ENCODE measurements at regions not wholly inside any gene's neighbourhood (a gene's known extent, or its start where the extent isn't known, plus 50 kb on each side); places are given as distances from the start of the nearest gene placed in this dataset.
A peak's percentile ranks its signal among the peaks of the same experiment; 100 is the strongest.

GRCh38 chr9:687994-688393, 153.5 kb upstream of the DMRT1 start:
- ATAC-seq: no peak
- DNase-seq (ENCODE audit: low spot score): no peak

- no peak for ATAC-seq
- no peak for DNase-seq (ENCODE audit: low spot score)
These were observed 150.9 kb upstream of the DMRT1 start for GRCh38 chr9:690517-691111.

GRCh38 chr9:691825-692400, 149.6 kb upstream of the DMRT1 start:
- ATAC-seq: no peak
- no peak for DNase-seq (ENCODE audit: low spot score)

GRCh38 chr9:692636-693129, 148.8 kb upstream of the DMRT1 start:
- DNase-seq (ENCODE audit: low spot score) (no peak), ATAC-seq (no peak)

- ATAC-seq (peak; percentile 67), DNase-seq (ENCODE audit: low spot score) (no peak)
These were observed 148.1 kb upstream of the DMRT1 start for GRCh38 chr9:693201-694091.

- ATAC-seq (peak; percentile 9), DNase-seq (ENCODE audit: low spot score) (no peak)
These were observed 147.4 kb upstream of the DMRT1 start for GRCh38 chr9:694092-694402.

- DNase-seq (ENCODE audit: low spot score): no peak
These were observed 146.9 kb upstream of the DMRT1 start for GRCh38 chr9:694403-695154.

GRCh38 chr9:695252-695651, 146.2 kb upstream of the DMRT1 start:
- DNase-seq (ENCODE audit: low spot score) (no peak), ATAC-seq (no peak)

More at GRCh38 chr9:694403-695154, 146.9 kb upstream of the DMRT1 start:
- peak; percentile 73 for ATAC-seq

- ATAC-seq: no peak
These were observed 144.9 kb upstream of the DMRT1 start for GRCh38 chr9:696332-697323.

GRCh38 chr9:698276-698675, 143.2 kb upstream of the DMRT1 start:
- no peak for DNase-seq (ENCODE audit: low spot score)
- no peak for ATAC-seq

More at GRCh38 chr9:696332-697323, 144.9 kb upstream of the DMRT1 start:
- no peak for DNase-seq (ENCODE audit: low spot score)

GRCh38 chr9:698954-699353, 142.5 kb upstream of the DMRT1 start:
- ATAC-seq (no peak), DNase-seq (ENCODE audit: low spot score) (no peak)

GRCh38 chr9:699396-699795, 142.1 kb upstream of the DMRT1 start:
- ATAC-seq (no peak), DNase-seq (ENCODE audit: low spot score) (no peak)

- DNase-seq (ENCODE audit: low spot score) (no peak), ATAC-seq (no peak)
These were observed 140.9 kb upstream of the DMRT1 start for GRCh38 chr9:700365-701282.

- no peak for DNase-seq (ENCODE audit: low spot score)
- no peak for ATAC-seq
These were observed 138.1 kb upstream of the DMRT1 start for GRCh38 chr9:703392-703791.

GRCh38 chr9:706073-706472, 135.4 kb upstream of the DMRT1 start:
- DNase-seq (ENCODE audit: low spot score): no peak
- peak; percentile 9 for ATAC-seq

- ATAC-seq: peak; percentile 77
- DNase-seq (ENCODE audit: low spot score): peak; percentile 95
These were observed 134.7 kb upstream of the DMRT1 start for GRCh38 chr9:706606-707459.

- ATAC-seq (peak; percentile 6), DNase-seq (ENCODE audit: low spot score) (no peak)
These were observed 133.3 kb upstream of the DMRT1 start for GRCh38 chr9:708182-708550.

All from left lobe of liver (tissue), 2 donors.